Stomach (tissue), 4 donors: ENCODE measurements at regions not wholly inside any gene's neighbourhood (a gene's known extent, or its start where the extent isn't known, plus 50 kb on each side); places are given as distances from the start of the nearest gene placed in this dataset.

Experiments
- POLR2A ChIP-seq, 4 donors: fragments of 450-650 bp; IDR thresholded peaks; one replicate each; pipeline ENCODE4 v1.6.1; 2016; ENCODE audit warnings: antibody characterized with exemption in 4 of 4, control low read depth in 2 of 4, mild to moderate bottlenecking in 1 of 4, moderate library complexity in 1 of 4
- POLR2AphosphoS5 ChIP-seq, 3 donors: sonication (generic); formaldehyde crosslinking; IDR thresholded peaks; one replicate each; pipeline ENCODE4 v1.6.1; 2016; ENCODE audit warnings: antibody characterized with exemption in 3 of 3
- TF ChIP-seq, protein P1 (sequence below), 7 experiments: fragments of 450-650 bp in 4 of 7; fragments of 200-600 bp in 3 of 7; sonication (generic) in 3 of 7; IDR thresholded peaks; one replicate each; pipeline ENCODE4 v1.5.1; 2016 to 2019; ENCODE audit warnings: antibody characterized with exemption in 7 of 7, control low read depth in 2 of 7, mild to moderate bottlenecking in 1 of 7

DNA sequence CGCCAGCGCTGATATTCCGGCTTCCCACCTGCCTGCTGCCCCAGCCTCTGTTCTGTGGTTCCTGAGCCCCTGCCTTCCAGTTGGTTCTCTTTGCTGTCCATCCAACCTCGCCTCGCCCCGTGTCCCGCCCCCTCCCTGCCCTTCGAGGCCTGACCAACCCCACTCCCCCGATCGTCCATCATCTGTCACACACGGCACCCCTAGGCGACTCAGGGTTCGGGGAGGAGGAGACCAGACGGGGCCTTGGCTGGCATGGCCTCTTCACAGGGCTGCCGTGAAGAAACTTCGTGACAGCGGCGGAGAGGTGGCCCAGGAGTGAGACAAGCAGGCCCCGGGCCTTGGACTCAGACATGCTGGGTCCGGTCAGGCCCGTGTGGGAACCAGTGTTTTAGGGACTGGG is 226.1 kb downstream of the QKI start:
- TF ChIP-seq, protein P1, sequence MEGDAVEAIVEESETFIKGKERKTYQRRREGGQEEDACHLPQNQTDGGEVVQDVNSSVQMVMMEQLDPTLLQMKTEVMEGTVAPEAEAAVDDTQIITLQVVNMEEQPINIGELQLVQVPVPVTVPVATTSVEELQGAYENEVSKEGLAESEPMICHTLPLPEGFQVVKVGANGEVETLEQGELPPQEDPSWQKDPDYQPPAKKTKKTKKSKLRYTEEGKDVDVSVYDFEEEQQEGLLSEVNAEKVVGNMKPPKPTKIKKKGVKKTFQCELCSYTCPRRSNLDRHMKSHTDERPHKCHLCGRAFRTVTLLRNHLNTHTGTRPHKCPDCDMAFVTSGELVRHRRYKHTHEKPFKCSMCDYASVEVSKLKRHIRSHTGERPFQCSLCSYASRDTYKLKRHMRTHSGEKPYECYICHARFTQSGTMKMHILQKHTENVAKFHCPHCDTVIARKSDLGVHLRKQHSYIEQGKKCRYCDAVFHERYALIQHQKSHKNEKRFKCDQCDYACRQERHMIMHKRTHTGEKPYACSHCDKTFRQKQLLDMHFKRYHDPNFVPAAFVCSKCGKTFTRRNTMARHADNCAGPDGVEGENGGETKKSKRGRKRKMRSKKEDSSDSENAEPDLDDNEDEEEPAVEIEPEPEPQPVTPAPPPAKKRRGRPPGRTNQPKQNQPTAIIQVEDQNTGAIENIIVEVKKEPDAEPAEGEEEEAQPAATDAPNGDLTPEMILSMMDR (IDR thresholded peaks at IDR 0.05): no peak
- TF ChIP-seq POLR2A (IDR thresholded peaks at IDR 0.05): no peak
- TF ChIP-seq POLR2AphosphoS5 (IDR thresholded peaks at IDR 0.05): no peak
